Pancreas (tissue), 10 donors: ENCODE measurements at regions not wholly inside any gene's neighbourhood (a gene's known extent, or its start where the extent isn't known, plus 50 kb on each side); places are given as distances from the start of the nearest gene placed in this dataset.

Source experiments
- ATAC-seq, 4 donors: fragments of 200-7000 bp; cut with Tn5 transposase; one replicate each; pipeline versions ENCODE4 v1.8.0 to v1.9.1; 2020; ENCODE audit warnings: mild to moderate bottlenecking in 4 of 4, moderate library complexity in 4 of 4
- DNase-seq, 6 donors: peaks; one replicate each; pipeline ENCODE4 v3.0.0-alpha.2; 2020
- FAIRE-seq: peaks from 2 replicates; lab custom pipeline; 2012; peaks lifted over from hg19 to GRCh38; lab: Jason Lieb, UNC
- H3K27ac ChIP-seq, 4 donors: fragments of 200-600 bp; sonication (generic); 1 replicate in 3 of 4; 2 replicates in 1 of 4; pipeline versions ENCODE4 v1.5.0 to v1.8.0; 2020
- H3K27me3 ChIP-seq, 4 donors: fragments of 200-600 bp; one replicate each; pipeline ENCODE4 v1.8.0; 2021
- H3K36me3 ChIP-seq, 3 donors: fragments of 200-600 bp; sonication (generic) in 1 of 3; one replicate each; pipeline versions ENCODE4 v1.5.0 to v1.8.0; 2020 to 2021
- H3K4me1 ChIP-seq, 3 donors: fragments of 200-600 bp; one replicate each; pipeline ENCODE4 v1.8.0; 2021
- H3K4me3 ChIP-seq, 4 donors: fragments of 200-600 bp; sonication (generic) in 2 of 4; one replicate each; pipeline versions ENCODE4 v1.5.0 to v1.8.0; 2020 to 2021
- H3K9me3 ChIP-seq, 4 donors: fragments of 200-600 bp; one replicate each; pipeline ENCODE4 v1.8.0; 2021
- CTCF ChIP-seq, 4 donors: fragments of 200-600 bp; sonication (generic) in 3 of 4; IDR thresholded peaks; one replicate each; pipeline versions ENCODE4 v1.5.0 to v1.8.0; 2021; ENCODE audit warnings: antibody characterized with exemption in 4 of 4
- WGBS, 2 donors: extraction: QIAGEN DNeasy Blood & Tissue Kit; methylation state at CpG; one replicate each; pipeline ENCODE4 v1.1.7; 2013; 5-methylcytosine and 5-hydroxymethylcytosine counted together
- intact Hi-C, 3 donors: fragments of 100-400 bp; cut with DNase I; formaldehyde crosslinking; loops; one replicate each; pipeline versions ENCODE4 v1.11.1 to v1.14.2; 2022
- donor health status: healthy with polysubstance abuse.
- donor health status: DM: no; HTN: no; CAD: no; lungs with moderate emphysema.
- donor health status: DM: no; HTN: no; CAD: no.
- donor health status: control.
- donor health status: control.
- donor health status: Bipolar disorder and iron deficiency.
- donor health status: DM: yes; HTN: yes; CAD: no.
- donor health status: DM: no; HTN: no; CAD: no.
- donor health status: DM: no; HTN: no; CAD: no.
- donor health status: DM: yes; HTN: yes; CAD: no.

GRCh38 chr5:12193536-12193935 is 289.3 kb upstream of the CTNND2 start:
- Histone ChIP-seq H3K27ac (no peak overlapping the region), H3K27me3 (peaks cover 0 to 4% (median 0%) of the 10 kb centered on the region in 4 donors), H3K9me3 (no peaks in the 10 kb centered on the region), H3K4me1 (no peaks in the 10 kb centered on the region), H3K4me3 (no peak overlapping the region), H3K36me3 (no peaks in the 10 kb centered on the region)
- DNase-seq (no peak), ATAC-seq (no peak), FAIRE-seq (no peak)
- no peak for TF ChIP-seq CTCF (IDR thresholded peaks at IDR 0.05)
- WGBS, 2 donors = 83 to 88% methylated on average over 9 of the region's 9 CpGs
- intact Hi-C loops = no loop called here

- no peak for ATAC-seq
Observed at GRCh38 chr5:12183003-12183402, 278.8 kb upstream of the CTNND2 start.

GRCh38 chr5:12177851-12178250 is 273.6 kb upstream of the CTNND2 start:
- FAIRE-seq = no peak
- no peak for ATAC-seq
- Histone ChIP-seq H3K9me3 (no peaks in the 10 kb centered on the region), H3K4me3 (no peak overlapping the region), H3K27ac (no peak overlapping the region), H3K36me3 (no peaks in the 10 kb centered on the region), H3K4me1 (no peaks in the 10 kb centered on the region), H3K27me3 (no peaks in the 10 kb centered on the region)
- intact Hi-C loops = no loop called here
- TF ChIP-seq CTCF (IDR thresholded peaks at IDR 0.05) = no peak
- no peak for DNase-seq

More at GRCh38 chr5:12183003-12183402, 278.8 kb upstream of the CTNND2 start:
- H3K27ac ChIP-seq = no peak overlapping the region
- no peak for DNase-seq
- H3K4me3 ChIP-seq = no peak overlapping the region
- H3K36me3 ChIP-seq = no peaks in the 10 kb centered on the region
- no peaks in the 10 kb centered on the region for H3K4me1 ChIP-seq
- H3K9me3 ChIP-seq = no peaks in the 10 kb centered on the region
- intact Hi-C loops = no loop called here
- WGBS, 2 donors = 58% methylated on average over 6 of the region's 6 CpGs
- no peaks in the 10 kb centered on the region for H3K27me3 ChIP-seq
- no peak for FAIRE-seq
- no peak for TF ChIP-seq CTCF (IDR thresholded peaks at IDR 0.05)

GRCh38 chr5:12177225-12177624 is 273.0 kb upstream of the CTNND2 start:
- Histone ChIP-seq H3K4me3 (no peak overlapping the region), H3K36me3 (no peaks in the 10 kb centered on the region), H3K9me3 (no peaks in the 10 kb centered on the region), H3K4me1 (no peaks in the 10 kb centered on the region), H3K27me3 (no peaks in the 10 kb centered on the region), H3K27ac (no peak overlapping the region)
- no peak for TF ChIP-seq CTCF (IDR thresholded peaks at IDR 0.05)
- intact Hi-C loops = no loop called here
- FAIRE-seq (no peak), ATAC-seq (no peak), DNase-seq (no peak)

- intact Hi-C loops = no loop called here
- no peaks in the 10 kb centered on the region for H3K4me1 ChIP-seq
- FAIRE-seq (no peak), DNase-seq (no peak), ATAC-seq (no peak)
- H3K27ac ChIP-seq = no peak overlapping the region
- H3K36me3 ChIP-seq = no peaks in the 10 kb centered on the region
- no peaks in the 10 kb centered on the region for H3K27me3 ChIP-seq
- WGBS, 2 donors = 53% methylated on average over 4 of the region's 4 CpGs
- TF ChIP-seq CTCF (IDR thresholded peaks at IDR 0.05) = no peak
- H3K9me3 ChIP-seq = no peaks in the 10 kb centered on the region
- H3K4me3 ChIP-seq = no peak overlapping the region
Observed at GRCh38 chr5:12175914-12176585, 271.8 kb upstream of the CTNND2 start.
